GM12874 (cell line): ENCODE measurements at regions not wholly inside any gene's neighbourhood (a gene's known extent, or its start where the extent isn't known, plus 50 kb on each side); places are given as distances from the start of the nearest gene placed in this dataset.

ENCODE experiments used
- TF ChIP-seq, protein P1 (sequence below): IDR thresholded peaks from 2 replicates; pipeline ENCODE4 v1.5.1; 2011; ENCODE audit warnings: low read depth, mild to moderate bottlenecking, control low read depth, low read length, moderate library complexity; ENCODE audit not compliant: insufficient read depth

DNA sequence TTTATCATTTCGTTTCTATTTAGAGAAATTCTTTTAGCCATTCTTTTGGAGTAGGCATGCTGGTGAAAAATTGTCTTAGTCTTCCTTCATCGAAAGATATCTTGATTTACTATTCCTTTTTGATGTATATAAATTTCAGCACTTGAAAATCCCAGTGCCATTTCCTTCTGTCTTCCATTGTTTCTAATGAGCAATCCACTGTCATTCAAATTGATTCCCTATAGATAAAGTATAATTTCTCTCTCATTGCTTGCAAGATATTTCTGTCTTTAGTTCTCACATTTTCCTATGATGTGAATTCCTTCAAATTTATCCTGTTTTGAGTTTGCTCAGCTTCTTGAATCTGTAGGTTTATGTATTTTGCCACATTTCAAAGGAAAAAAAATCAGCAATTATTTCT lies 251.1 kb upstream of the CHD6 start:
- TF ChIP-seq, protein P1, sequence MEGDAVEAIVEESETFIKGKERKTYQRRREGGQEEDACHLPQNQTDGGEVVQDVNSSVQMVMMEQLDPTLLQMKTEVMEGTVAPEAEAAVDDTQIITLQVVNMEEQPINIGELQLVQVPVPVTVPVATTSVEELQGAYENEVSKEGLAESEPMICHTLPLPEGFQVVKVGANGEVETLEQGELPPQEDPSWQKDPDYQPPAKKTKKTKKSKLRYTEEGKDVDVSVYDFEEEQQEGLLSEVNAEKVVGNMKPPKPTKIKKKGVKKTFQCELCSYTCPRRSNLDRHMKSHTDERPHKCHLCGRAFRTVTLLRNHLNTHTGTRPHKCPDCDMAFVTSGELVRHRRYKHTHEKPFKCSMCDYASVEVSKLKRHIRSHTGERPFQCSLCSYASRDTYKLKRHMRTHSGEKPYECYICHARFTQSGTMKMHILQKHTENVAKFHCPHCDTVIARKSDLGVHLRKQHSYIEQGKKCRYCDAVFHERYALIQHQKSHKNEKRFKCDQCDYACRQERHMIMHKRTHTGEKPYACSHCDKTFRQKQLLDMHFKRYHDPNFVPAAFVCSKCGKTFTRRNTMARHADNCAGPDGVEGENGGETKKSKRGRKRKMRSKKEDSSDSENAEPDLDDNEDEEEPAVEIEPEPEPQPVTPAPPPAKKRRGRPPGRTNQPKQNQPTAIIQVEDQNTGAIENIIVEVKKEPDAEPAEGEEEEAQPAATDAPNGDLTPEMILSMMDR = no peak

DNA sequence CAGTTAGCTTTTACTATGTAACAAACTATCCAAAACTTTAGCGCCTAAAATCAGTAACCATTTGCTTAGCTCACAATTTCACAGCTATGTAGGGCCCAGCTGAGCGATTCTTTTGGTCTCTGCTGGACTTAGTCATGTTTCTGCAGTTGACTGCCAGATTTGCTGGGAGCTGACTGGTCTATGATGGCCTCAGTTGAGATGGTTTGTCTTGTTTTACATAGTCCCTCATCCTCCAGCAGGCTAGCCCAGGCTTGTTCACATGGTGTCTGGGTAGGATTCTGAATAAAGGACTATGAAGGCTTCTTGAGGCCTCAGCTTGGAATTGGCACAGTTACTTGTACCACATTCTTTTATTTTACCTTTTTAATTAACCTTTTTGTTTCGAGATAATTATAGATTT lies 247.8 kb upstream of the CHD6 start:
- TF ChIP-seq, protein P1 = no peak

DNA sequence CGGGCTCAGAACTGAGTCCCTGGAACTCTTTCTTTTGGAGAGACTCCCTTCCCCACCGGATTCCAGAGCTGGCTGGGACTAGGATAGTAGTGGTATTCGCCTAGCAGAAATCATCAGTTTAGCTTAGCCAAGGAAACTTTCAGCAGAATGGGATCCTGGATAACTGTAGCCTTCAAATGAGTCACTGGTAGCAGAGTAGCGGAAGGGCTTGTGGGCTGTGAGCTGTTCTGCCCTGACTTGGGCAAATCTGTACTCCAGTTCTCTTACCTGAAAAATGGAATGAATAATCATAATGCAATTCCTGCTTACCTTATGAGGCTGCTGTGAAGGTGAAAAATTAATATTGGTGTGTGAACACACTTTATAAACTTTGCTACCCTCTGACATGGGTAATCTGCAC lies 244.3 kb upstream of the CHD6 start:
- TF ChIP-seq, protein P1 = no peak

DNA sequence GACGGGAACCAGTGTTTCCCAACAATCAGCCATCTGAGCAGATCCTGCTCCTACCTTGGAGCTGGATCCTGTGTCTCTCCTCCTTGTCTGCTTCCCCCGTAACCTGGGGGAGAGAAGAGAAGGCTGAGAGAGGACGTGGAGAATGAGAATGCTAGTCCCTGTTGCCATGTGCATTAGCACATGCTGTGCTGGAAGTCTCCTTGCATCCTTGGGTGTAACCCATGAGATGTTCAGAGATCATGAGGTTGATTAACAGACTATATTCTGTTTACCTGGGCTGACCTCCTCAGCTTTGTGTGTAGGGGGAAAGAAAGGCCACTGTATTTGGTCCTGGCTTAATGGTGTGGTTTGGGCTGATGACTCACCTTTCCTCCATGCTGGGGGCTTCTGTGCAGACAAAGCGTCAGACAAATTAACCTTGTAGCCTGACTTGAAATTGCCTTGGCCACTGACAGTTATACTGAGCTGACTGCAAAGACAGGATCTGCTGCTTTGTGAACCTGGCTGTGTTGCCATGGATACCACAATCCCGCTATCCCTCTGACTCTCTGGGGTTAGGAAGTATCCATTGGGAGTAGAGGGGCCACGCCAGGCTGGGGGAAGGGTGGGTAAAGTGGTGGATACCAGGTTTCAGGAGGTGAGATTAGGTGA lies 243.7 kb upstream of the CHD6 start:
- TF ChIP-seq, protein P1 = no peak

DNA sequence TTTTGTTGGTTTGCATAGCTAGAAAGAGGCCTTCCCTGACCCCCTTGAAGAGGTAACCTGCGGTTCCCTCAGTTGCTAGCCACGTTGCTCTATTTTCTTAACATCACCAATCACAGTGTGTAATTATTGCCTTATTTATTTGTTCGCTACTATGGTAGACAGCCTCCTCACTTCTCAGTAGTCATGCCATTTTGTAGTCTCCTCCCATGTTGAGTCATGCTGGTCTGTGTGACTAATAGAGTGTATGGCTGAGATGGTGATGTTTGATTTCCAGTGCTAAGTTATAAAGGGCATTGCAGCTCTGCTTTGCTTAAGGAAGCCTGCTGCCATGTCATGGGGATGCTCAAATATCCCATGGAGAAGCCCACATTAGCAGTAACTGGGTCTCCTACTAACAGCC lies 236.6 kb upstream of the CHD6 start:
- TF ChIP-seq, protein P1 = no peak

DNA sequence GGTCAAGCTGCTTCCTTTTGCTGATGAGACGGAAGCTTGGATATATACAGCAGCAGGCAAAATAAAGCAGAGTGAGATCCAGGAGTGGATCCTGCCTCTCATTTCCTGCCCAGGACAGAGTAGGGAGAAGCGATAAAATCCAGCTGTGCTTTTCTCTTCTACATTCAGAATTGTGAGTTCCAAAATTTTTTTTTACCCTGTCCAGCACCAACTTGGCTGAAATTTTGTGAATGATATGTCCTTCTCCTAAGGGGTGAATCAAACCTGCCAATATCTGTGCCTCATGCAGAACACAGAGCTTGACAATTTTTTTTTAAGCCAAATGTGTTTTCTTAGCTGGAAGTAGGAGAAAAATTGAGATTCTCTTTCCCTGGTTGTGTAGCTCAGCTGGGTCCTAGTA lies 235.6 kb upstream of the CHD6 start:
- TF ChIP-seq, protein P1 = no peak

DNA sequence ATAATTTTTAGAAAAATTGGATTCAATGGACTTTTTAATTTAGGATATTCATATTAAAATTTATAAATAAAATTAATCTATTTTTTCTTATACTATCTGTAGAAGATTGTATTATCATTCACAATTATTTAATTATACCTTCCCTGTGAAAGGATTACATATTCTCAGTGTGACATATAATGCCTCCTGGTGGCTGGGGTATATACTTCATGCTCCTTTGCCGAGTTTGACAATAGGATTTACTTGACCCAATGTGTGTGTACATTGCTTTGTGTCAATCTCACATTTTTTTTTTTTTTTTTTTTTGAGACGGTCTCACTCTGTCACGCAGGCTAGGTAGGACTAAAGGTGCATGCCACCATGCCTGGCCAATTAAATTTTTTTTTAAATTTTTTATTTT lies 230.0 kb upstream of the CHD6 start:
- TF ChIP-seq, protein P1 = no peak
